ENCODE measurements at regions not wholly inside any gene's neighbourhood (a gene's known extent, or its start where the extent isn't known, plus 50 kb on each side); places are given as distances from the start of the nearest gene placed in this dataset.

- TF ChIP-seq CTCF (IDR thresholded peaks at IDR 0.05) = no peak
- no peak for TF ChIP-seq POLR2A (IDR thresholded peaks at IDR 0.05)
Observed at GRCh38 chr17:11082559-11082958, 158.5 kb upstream of the SHISA6 start.

Data from testis (tissue), 2 donors.